GM10248 (cell line): ENCODE measurements at regions not wholly inside any gene's neighbourhood (a gene's known extent, or its start where the extent isn't known, plus 50 kb on each side); places are given as distances from the start of the nearest gene placed in this dataset.

ENCODE experiments used
- CTCF ChIA-PET: fragments of 300-600 bp; sonication (Branson Sonifier 250); formaldehyde crosslinking; extraction: SDS; loops from one replicate; lab custom pipeline; 2021; ENCODE audit warnings: antibody characterized with exemption; lab: Yijun Ruan, JAX
- POLR2A ChIA-PET: fragments of 350-650 bp; sonication (Branson Sonifier 250); formaldehyde crosslinking; extraction: SDS; loops from one replicate; lab custom pipeline; 2020; ENCODE audit warnings: antibody characterized with exemption; lab: Yijun Ruan, JAX
- DNase-seq: peaks from one replicate; pipeline ENCODE4 v3.0.0; 2012; ENCODE audit errors: extremely low spot score
- TF ChIP-seq, protein P1 (sequence below): IDR thresholded peaks from 2 replicates; pipeline ENCODE4 v1.5.1; 2012; ENCODE audit warnings: mild to moderate bottlenecking, low read depth; ENCODE audit errors: extremely low read depth, missing control alignments, control extremely low read depth

DNA sequence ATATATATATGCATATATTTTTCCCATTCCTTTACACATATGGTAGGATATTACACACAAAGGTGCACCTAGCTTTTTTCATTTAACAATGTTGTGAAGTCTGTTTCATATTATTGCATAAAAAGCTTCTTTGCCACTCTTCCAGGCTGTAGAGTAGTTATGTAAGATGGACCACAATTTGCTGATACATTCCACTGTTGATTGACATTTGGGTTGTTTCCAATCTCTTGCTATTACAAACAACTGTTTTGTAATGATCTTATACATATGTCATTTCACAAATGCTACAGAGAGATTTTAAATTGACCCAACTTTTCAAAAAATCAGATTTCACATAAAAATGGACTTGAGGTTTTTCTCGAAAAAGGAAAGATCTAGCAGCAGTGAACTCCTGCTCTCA lies 301.4 kb downstream of the CDCA7 start:
- ChIA-PET CTCF (no interaction called here), POLR2A (no interaction called here)
- DNase-seq, result no peak
- TF ChIP-seq, protein P1, sequence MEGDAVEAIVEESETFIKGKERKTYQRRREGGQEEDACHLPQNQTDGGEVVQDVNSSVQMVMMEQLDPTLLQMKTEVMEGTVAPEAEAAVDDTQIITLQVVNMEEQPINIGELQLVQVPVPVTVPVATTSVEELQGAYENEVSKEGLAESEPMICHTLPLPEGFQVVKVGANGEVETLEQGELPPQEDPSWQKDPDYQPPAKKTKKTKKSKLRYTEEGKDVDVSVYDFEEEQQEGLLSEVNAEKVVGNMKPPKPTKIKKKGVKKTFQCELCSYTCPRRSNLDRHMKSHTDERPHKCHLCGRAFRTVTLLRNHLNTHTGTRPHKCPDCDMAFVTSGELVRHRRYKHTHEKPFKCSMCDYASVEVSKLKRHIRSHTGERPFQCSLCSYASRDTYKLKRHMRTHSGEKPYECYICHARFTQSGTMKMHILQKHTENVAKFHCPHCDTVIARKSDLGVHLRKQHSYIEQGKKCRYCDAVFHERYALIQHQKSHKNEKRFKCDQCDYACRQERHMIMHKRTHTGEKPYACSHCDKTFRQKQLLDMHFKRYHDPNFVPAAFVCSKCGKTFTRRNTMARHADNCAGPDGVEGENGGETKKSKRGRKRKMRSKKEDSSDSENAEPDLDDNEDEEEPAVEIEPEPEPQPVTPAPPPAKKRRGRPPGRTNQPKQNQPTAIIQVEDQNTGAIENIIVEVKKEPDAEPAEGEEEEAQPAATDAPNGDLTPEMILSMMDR, result no peak

DNA sequence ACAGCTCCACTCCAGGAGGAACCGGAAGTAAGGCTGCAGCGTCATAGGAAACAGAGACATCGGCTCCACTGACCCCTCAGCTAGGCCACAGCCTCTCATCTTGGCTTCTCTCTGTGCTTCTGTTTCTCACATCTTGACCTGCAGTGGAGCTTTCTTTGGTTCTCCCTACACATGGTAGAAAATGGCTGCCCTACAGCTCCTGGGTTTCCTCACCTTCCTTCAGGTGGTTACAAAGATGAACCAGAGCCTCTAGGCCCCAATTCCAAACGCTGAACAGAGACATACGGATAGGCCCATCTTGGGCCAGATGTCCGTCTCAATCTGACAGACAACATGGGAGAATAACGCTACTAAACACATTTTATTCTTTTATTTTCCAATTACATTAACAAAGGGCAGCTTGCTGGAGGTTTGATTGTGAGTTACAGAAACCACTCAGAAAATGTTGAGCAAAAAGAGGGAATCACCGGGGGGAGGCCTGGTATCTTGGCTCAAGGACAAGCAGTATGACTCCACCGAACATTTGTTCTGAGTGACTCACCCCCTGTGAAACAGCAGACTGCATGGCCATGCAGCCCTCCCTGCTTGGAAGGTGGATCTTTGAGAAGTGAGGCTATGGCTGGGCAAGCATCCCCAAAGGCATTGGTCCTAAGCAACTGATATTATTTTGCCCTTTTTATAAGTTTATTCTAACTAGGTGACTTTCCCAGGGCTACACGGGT lies 303.5 kb downstream of the CDCA7 start:
- POLR2A ChIA-PET, result no interaction called here
- CTCF ChIA-PET, result no interaction called here

GRCh38 chr2:173658946-173659371 lies 304.3 kb downstream of the CDCA7 start:
- TF ChIP-seq, protein P1, result no peak
- POLR2A ChIA-PET, result no interaction called here
- CTCF ChIA-PET, result no interaction called here
- no peak for DNase-seq

More for the DNA sequence above, 303.5 kb downstream of the CDCA7 start:
- no peak for DNase-seq
- TF ChIP-seq, protein P1, result no peak

DNA sequence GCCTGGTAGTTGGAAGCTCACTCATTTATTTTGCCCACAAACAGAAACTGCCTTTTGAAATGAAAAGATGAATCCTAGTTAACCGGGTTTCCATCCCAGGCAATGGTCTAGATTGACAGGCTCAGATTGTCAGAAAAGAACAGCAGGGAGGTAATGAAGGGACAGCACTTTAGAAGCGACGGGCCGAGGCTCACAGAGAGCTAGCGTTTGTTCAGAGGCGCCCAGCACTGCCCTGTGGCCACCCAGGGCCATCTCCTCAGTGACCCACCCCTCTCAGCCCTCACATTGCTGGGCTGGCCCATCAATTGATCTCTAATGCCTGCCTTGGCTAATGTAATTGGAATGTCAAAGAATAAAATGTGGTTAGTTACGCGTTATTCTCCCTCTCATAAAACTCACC lies 304.8 kb downstream of the CDCA7 start:
- TF ChIP-seq, protein P1, result no peak
- CTCF ChIA-PET, result no interaction called here
- no peak for DNase-seq
- POLR2A ChIA-PET, result no interaction called here

DNA sequence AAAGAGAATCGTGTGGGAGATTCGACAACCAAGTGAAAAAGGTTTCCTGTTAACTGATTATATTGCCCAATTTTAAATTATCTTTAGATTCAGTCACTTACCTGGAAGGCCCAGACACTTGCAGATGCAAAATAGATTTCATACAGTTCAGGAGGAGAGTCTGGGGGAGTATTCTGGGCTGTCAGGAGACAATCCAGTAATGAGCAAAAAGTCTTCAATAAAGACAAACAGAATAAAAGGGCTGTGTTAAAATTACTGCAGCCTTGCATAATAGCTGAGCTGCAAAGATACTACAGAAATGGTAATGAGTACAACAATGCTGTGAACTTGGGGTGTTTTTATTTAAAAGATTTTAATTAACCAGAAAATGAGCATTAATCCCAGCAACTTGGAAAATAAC lies 303.6 kb downstream of the SP3 start:
- POLR2A ChIA-PET, result no interaction called here
- CTCF ChIA-PET, result no interaction called here

DNA sequence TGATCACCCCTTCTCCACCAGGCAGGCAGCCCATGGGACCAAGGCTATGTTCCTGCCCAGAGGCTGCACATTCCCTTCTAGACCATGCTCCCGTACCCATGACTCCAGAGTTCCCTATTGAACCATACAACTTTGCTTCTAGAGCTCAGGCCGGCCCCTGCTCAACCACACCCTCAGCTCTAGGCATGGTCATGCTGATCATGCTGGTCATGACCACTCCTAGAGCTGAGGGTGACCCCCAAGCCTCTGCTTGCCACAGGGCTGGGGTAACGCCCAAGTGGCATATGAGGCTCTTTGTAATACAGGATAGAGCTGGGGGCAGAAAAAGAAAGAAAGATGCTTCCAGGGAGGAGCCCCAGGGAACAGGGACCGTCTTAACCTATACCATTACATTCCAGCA lies 301.8 kb downstream of the SP3 start:
- CTCF ChIA-PET, result interaction anchor here (0.8 kb wide), 1 partner anchor 13 kb away, joined by 3 read pairs; no protein-coding TSS in a partner anchor
- POLR2A ChIA-PET, result no interaction called here
- no peak for DNase-seq
- TF ChIP-seq, protein P1, result no peak

More for the DNA sequence above, 303.6 kb downstream of the SP3 start:
- TF ChIP-seq, protein P1, result no peak
- no peak for DNase-seq
